ENCODE measurements at regions not wholly inside any gene's neighbourhood (a gene's known extent, or its start where the extent isn't known, plus 50 kb on each side); places are given as distances from the start of the nearest gene placed in this dataset.

DNA sequence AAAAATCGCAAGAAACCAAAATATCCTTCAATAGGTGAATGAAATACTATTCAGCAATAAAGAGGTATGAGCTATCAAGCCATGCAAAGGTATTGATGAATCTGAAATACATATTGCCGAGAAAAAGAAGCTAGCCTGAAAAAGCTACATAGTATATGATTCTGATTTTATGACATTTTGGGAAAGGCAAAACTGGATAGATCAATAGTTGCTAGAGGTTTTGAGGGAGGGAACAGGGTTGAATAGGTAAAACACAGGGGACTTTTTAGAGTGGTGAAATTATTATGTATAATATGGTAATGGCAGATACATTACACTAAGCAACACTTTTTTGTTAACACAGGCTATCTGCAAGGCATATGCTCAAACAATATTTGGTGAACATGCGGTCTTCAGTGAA, 327.6 kb upstream of the ADAMTSL1 start:
- DNase-seq (ENCODE audit: low read depth in 1 of 2, low spot score in 1 of 2) (no peak), ATAC-seq (no peak)

GRCh38 chr9:18149471-18150011, 324.4 kb upstream of the ADAMTSL1 start:
- no peaks in the 10 kb centered on the region for H3K4me1 ChIP-seq
- WGBS (ENCODE audit: missing lambda C conversion rate) = 4% methylated on average over 1 of the region's 1 CpG
- no peak overlapping the region for H3K4me2 ChIP-seq
- no peaks in the 10 kb centered on the region for H3K9me3 ChIP-seq
- no peak overlapping the region for H3K27ac ChIP-seq
- ChIA-PET POLR2A (no interaction called here), CTCF (interaction anchor here (1.1 kb wide), 1 partner anchor 338 kb away, joined by 3 read pairs; no protein-coding TSS in a partner anchor)
- no peak overlapping the region for H3K4me3 ChIP-seq
- FAIRE-seq (no peak), ATAC-seq (no peak), DNase-seq (ENCODE audit: low read depth in 1 of 2, low spot score in 1 of 2) (no peak)
- TF ChIP-seq RCOR1 (IDR thresholded peaks at IDR 0.05; ENCODE audit: low read depth, low read length) = no peak
- no peak for TF ChIP-seq HOXB13 (CRISPR knock-in tag; IDR thresholded peaks at IDR 0.05; ENCODE audit: low read depth)
- TF ChIP-seq HOXA7 (CRISPR knock-in tag; IDR thresholded peaks at IDR 0.05) = no peak
- no peak for TF ChIP-seq SREBF2 (IDR thresholded peaks at IDR 0.05)
- no peak for TF ChIP-seq JUN (IDR thresholded peaks at IDR 0.05)
- TF ChIP-seq, protein P1, sequence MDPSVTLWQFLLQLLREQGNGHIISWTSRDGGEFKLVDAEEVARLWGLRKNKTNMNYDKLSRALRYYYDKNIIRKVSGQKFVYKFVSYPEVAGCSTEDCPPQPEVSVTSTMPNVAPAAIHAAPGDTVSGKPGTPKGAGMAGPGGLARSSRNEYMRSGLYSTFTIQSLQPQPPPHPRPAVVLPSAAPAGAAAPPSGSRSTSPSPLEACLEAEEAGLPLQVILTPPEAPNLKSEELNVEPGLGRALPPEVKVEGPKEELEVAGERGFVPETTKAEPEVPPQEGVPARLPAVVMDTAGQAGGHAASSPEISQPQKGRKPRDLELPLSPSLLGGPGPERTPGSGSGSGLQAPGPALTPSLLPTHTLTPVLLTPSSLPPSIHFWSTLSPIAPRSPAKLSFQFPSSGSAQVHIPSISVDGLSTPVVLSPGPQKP (IDR thresholded peaks at IDR 0.05; ENCODE audit: low read depth, low read length) = no peak
- TF ChIP-seq HEYL (CRISPR knock-in tag; IDR thresholded peaks at IDR 0.05) = no peak
- TF ChIP-seq JUNB (IDR thresholded peaks at IDR 0.05) = no peak
- TF ChIP-seq POLR2A (IDR thresholded peaks at IDR 0.05; ENCODE audit: low read length) = no peak
- TF ChIP-seq MAFK (IDR thresholded peaks at IDR 0.05; ENCODE audit: partially characterized antibody) = no peak
- no peak for TF ChIP-seq MYC (IDR thresholded peaks at IDR 0.05; ENCODE audit: borderline replicate concordance, low read length)
- TF ChIP-seq HOXB5 (CRISPR knock-in tag; IDR thresholded peaks at IDR 0.05) = no peak
- no peak for TF ChIP-seq KDM5A (IDR thresholded peaks at IDR 0.05)
- TF ChIP-seq FOXS1 (CRISPR knock-in tag; IDR thresholded peaks at IDR 0.05) = no peak
- TF ChIP-seq FOSB (CRISPR knock-in tag; IDR thresholded peaks at IDR 0.05) = no peak
- TF ChIP-seq FOSL2 (IDR thresholded peaks at IDR 0.05) = no peak
- TF ChIP-seq FOSL2 (CRISPR knock-in tag; IDR thresholded peaks at IDR 0.05) = no peak
- TF ChIP-seq BHLHE40 (IDR thresholded peaks at IDR 0.05; ENCODE audit: low read depth, low read length) = no peak

More for the DNA sequence above, 327.6 kb upstream of the ADAMTSL1 start:
- 15% methylated on average over 3 of the region's 3 CpGs for WGBS (ENCODE audit: missing lambda C conversion rate)
- no peak overlapping the region for H3K27ac ChIP-seq
- ChIA-PET POLR2A (no interaction called here), CTCF (interaction anchor here (1.0 kb wide), 1 partner anchor 882 kb away, joined by 3 read pairs; no protein-coding TSS in a partner anchor)
- H3K9me3 ChIP-seq = no peaks in the 10 kb centered on the region
- no peak overlapping the region for H3K4me2 ChIP-seq
- H3K4me3 ChIP-seq = no peak overlapping the region
- no peak for FAIRE-seq
- H3K4me1 ChIP-seq = no peaks in the 10 kb centered on the region
- TF ChIP-seq TP53 (CRISPR knock-in tag; IDR thresholded peaks at IDR 0.05) (no peak), NPAS2 (CRISPR knock-in tag; IDR thresholded peaks at IDR 0.05; ENCODE audit: borderline replicate concordance) (no peak), BCL3 (IDR thresholded peaks at IDR 0.05) (no peak), MAX (IDR thresholded peaks at IDR 0.05) (no peak)
- TF ChIP-seq, protein P2, sequence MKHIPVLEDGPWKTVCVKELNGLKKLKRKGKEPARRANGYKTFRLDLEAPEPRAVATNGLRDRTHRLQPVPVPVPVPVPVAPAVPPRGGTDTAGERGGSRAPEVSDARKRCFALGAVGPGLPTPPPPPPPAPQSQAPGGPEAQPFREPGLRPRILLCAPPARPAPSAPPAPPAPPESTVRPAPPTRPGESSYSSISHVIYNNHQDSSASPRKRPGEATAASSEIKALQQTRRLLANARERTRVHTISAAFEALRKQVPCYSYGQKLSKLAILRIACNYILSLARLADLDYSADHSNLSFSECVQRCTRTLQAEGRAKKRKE (CRISPR knock-in tag; IDR thresholded peaks at IDR 0.05; ENCODE audit: low read depth) = no peak

GRCh38 chr9:18154661-18155060, 319.3 kb upstream of the ADAMTSL1 start:
- no peak for FAIRE-seq
- POLR2A ChIA-PET = no interaction called here

More at GRCh38 chr9:18154661-18155060, 319.3 kb upstream of the ADAMTSL1 start:
- Histone ChIP-seq H3K9me3 (no peaks in the 10 kb centered on the region), H3K4me3 (no peak overlapping the region), H3K27ac (no peak overlapping the region), H3K4me1 (no peaks in the 10 kb centered on the region), H3K4me2 (no peak overlapping the region)
- DNase-seq (ENCODE audit: low read depth in 1 of 2, low spot score in 1 of 2) = no peak
- WGBS (ENCODE audit: missing lambda C conversion rate) = 2% methylated on average over 1 of the region's 1 CpG
- no peak for ATAC-seq
- CTCF ChIA-PET = no interaction called here
- TF ChIP-seq CTCF (IDR thresholded peaks at IDR 0.05) (no peak), POLR2AphosphoS2 (conservative IDR thresholded peaks at IDR 0.05; ENCODE audit: low read length) (no peak), CBX8 (IDR thresholded peaks at IDR 0.05) (no peak), FOSL2 (IDR thresholded peaks at IDR 0.05) (no peak), FOSL2 (CRISPR knock-in tag; IDR thresholded peaks at IDR 0.05) (no peak), TP53 (CRISPR knock-in tag; IDR thresholded peaks at IDR 0.05) (no peak)

Measured in A549 (cell line).